Heart left ventricle (tissue), 16 donors: ENCODE measurements at regions not wholly inside any gene's neighbourhood (a gene's known extent, or its start where the extent isn't known, plus 50 kb on each side); places are given as distances from the start of the nearest gene placed in this dataset.

Experiments
- ATAC-seq, 4 donors: fragments of 200-7000 bp; cut with Tn5 transposase; one replicate each; pipeline ENCODE4 v1.9.1; 2020 to 2022; ENCODE audit warnings: moderate library complexity in 4 of 4, mild to moderate bottlenecking in 3 of 4, moderate number of reproducible peaks in 1 of 4
- DNase-seq, 5 donors: peaks; one replicate each; pipeline ENCODE4 v3.0.0-alpha.2; 2020
- H3K27ac ChIP-seq, 12 donors: fragments of 200-600 bp; sonication (generic) in 4 of 12; one replicate each; pipeline versions ENCODE4 v1.5.0 to v1.8.0; 2016 to 2022; ENCODE audit warnings: mild to moderate bottlenecking in 2 of 12
- H3K27me3 ChIP-seq, 9 donors: fragments of 200-600 bp; sonication (generic) in 2 of 9; one replicate each; pipeline versions ENCODE4 v1.5.1 to v1.8.0; 2016 to 2022; ENCODE audit warnings: mild to moderate bottlenecking in 3 of 9
- H3K36me3 ChIP-seq, 9 donors: fragments of 200-600 bp; sonication (generic) in 2 of 9; one replicate each; pipeline versions ENCODE4 v1.5.0 to v1.8.0; 2018 to 2022; ENCODE audit warnings: mild to moderate bottlenecking in 2 of 9
- H3K4me1 ChIP-seq, 12 donors: fragments of 200-600 bp; sonication (generic) in 4 of 12; one replicate each; pipeline versions ENCODE4 v1.5.0 to v1.8.0; 2016 to 2022; ENCODE audit warnings: mild to moderate bottlenecking in 3 of 12
- H3K4me3 ChIP-seq, 12 donors: fragments of 200-600 bp; sonication (generic) in 4 of 12; one replicate each; pipeline versions ENCODE4 v1.5.0 to v1.8.0; 2017 to 2022; ENCODE audit warnings: mild to moderate bottlenecking in 9 of 12, moderate library complexity in 4 of 12
- H3K9me3 ChIP-seq, 12 donors: fragments of 200-600 bp; sonication (generic) in 4 of 12; one replicate each; pipeline versions ENCODE4 v1.5.0 to v1.8.0; 2016 to 2022; ENCODE audit warnings: mild to moderate bottlenecking in 1 of 12
- CTCF ChIP-seq, 12 donors: fragments of 200-600 bp; sonication (generic) in 4 of 12; IDR thresholded peaks; one replicate each; pipeline versions ENCODE4 v1.5.0 to v1.8.0; 2018 to 2022; ENCODE audit warnings: antibody characterized with exemption in 12 of 12, mild to moderate bottlenecking in 5 of 12
- POLR2A ChIP-seq, 2 donors: fragments of 450-650 bp; IDR thresholded peaks; one replicate each; pipeline ENCODE4 v1.6.1; 2017; ENCODE audit warnings: antibody characterized with exemption in 2 of 2, mild to moderate bottlenecking in 2 of 2, moderate library complexity in 2 of 2
- WGBS, 4 donors: extraction: QIAGEN DNeasy Blood & Tissue Kit in 2 of 4; methylation state at CpG; one replicate each; pipeline versions ENCODE4 v1.1.5 to v1.1.7; 2013 to 2018; 5-methylcytosine and 5-hydroxymethylcytosine counted together
- intact Hi-C, 10 donors: fragments of 100-400 bp; cut with DNase I; formaldehyde crosslinking; loops; one replicate each; pipeline versions ENCODE4 v1.11.1 to v1.14.2; 2022
- donor health status: ischemic (EF 13 %, LVEDD 7.1; RV severe dilation, severe dysfunction).
- donor health status: healthy with polysubstance abuse.
- donor health status: DM: no; HTN: yes; CAD: no.
- donor health status: DM: no; HTN: no; CAD: no.
- donor health status: ischemic (EF 25% LVEDD 6.9; RV normal size, moderate dysfunction).
- donor health status: ischemic (EF 25% LVEDD 5.7; RV mildly dilated, moderate dysfunction).
- donor health status: healthy.
- donor health status: DM: yes; HTN: yes; CAD: no.
- donor health status: ischemic (EF 35%, LVEDD 5.7; RV mildly dilated, moderate dysfunction).
- donor health status: nonischemic (EF 11% LVEDD 7.7; RV severe dilation, severe dysfunction).
- donor health status: DM: yes; HTN: yes; CAD: no.
- donor health status: PGD.
- donor health status: ischemic (EF 29% LVEDD 5.4; RV normal size, mild dysfunction).
- donor health status: nonischemic (EF 23%, LVEDD 6.1; RV moderate dilation, normal function).

- H3K4me3 ChIP-seq, result no peak overlapping the region
- H3K36me3 ChIP-seq, result no peaks in the 10 kb centered on the region
- no peaks in the 10 kb centered on the region for H3K9me3 ChIP-seq
- no peaks in the 10 kb centered on the region for H3K27me3 ChIP-seq
- DNase-seq, result no peak
- intact Hi-C loops, result loop anchor here in 2 of 10 donors (5.0 to 10.0 kb wide), 2 partner anchors 56 to 61 kb away; partner anchors contain the start of gene TMEM273 (in 1 of the 2)
- no peak for ATAC-seq
- TF ChIP-seq CTCF (IDR thresholded peaks at IDR 0.05) (no peak), POLR2A (IDR thresholded peaks at IDR 0.05) (no peak)
- WGBS, 4 donors, result 89 to 97% (median 91%) methylated on average over 3 to 4 of the region's 4 CpGs
- peak overlapping the region in 3 of 12 donors; percentile 34 to 48 (median 42) for H3K27ac ChIP-seq
- H3K4me1 ChIP-seq, result peaks cover 0 to 41% (median 18%) of the 10 kb centered on the region in 12 donors
Observed at GRCh38 chr10:49240946-49241345, 52.8 kb upstream of the TMEM273 start.
